AG08396 (cell line): ENCODE measurements at regions not wholly inside any gene's neighbourhood (a gene's known extent, or its start where the extent isn't known, plus 50 kb on each side); places are given as distances from the start of the nearest gene placed in this dataset.
A peak's percentile ranks its signal among the peaks of the same experiment; 100 is the strongest.

Experiments
- DNase-seq: peaks from one replicate; pipeline ENCODE4 v3.0.0; 2012; ENCODE audit warnings: low spot score, mixed read lengths

DNA sequence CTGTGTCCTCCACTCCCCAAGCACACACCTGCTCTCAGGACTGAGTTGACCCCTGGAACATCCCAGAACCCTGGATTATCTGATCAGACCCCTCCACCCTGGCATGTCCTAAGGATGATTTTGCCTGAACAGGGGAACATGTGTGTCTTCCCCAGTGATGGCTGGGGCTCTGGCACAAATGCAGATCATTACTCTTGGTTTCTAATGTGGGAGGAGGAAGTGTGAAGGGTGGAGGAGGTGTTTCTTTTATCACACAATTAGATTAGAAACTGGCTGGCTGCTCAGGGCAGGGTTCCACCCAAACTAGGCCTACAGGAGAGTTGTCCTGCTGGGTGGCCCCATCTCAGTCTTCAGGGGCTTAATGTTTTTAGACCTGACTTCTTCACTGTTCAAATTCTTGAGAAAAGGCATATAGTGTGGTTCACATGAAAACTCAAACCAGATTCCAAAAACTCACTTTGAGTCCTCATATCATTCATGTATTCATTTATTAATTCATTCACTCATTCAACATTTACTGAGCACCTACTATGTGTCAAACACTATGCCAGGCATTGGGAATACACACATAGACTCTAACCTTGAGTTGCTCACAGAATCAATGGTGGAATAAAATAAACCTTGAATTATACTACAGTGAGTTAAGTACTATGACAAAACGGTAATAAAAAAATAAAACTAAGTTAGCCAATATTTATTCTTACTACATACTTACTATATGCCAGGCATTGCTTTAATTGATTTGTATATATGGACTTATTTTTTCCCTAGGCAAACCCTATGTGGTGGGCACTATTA is 221.8 kb upstream of the JUN start:
- no peak for DNase-seq

DNA sequence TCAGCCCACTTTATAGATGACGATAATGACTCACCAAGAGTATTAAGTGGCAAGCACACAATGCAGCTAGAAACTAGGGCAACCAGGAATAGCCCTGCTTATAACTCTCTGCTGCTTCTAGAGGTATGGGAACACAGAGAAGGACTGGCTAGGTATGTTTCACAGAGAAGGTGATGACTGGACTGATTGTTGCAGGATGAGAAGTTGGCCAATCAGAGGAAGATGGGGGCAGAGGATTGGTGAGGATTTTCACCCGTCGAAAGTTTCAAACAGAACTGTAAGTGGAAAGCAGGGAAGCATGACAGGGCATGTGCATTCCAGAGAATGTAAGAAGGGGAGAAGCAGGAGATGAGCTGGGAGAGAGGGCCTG is 222.4 kb upstream of the JUN start:
- DNase-seq = no peak

DNA sequence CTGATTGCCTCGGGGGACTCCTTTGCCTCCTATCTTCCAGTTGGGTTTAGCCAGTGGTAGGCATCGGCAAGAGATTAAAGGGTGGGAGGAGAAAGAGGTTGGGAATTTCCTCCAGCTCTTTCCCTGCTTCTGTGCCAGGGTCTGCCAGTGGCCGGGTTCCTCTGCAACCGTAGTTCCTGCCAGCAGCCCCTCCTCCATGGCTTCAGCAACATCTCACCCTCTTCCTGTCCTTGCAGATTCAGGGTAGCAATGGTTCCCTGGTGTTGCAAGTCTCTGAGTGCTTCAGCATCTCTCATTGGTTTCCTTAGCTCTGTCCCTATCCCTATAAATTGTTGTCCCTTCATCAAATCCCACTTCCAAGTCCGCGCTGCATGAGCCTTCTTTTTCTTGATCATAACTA is 223.1 kb upstream of the JUN start:
- DNase-seq = no peak

DNA sequence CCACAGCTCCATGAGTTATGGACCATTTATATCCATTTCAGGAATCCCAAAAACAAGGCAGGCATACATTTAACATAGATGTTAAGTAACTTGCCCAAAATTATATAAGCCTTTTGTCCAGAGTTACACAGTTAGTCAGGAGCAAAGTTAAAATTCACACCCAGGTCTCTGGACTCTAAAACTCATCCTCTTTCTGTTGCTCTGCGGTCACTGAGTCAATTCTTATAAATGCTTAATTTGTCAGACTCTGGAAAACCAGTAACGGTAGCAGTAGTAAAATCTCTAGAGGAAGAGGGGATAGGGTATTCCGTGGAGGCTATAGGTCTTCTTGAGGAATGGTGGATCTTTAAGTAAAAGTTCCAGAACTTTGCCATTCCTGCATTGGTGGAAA is 223.6 kb upstream of the JUN start:
- DNase-seq = no peak

DNA sequence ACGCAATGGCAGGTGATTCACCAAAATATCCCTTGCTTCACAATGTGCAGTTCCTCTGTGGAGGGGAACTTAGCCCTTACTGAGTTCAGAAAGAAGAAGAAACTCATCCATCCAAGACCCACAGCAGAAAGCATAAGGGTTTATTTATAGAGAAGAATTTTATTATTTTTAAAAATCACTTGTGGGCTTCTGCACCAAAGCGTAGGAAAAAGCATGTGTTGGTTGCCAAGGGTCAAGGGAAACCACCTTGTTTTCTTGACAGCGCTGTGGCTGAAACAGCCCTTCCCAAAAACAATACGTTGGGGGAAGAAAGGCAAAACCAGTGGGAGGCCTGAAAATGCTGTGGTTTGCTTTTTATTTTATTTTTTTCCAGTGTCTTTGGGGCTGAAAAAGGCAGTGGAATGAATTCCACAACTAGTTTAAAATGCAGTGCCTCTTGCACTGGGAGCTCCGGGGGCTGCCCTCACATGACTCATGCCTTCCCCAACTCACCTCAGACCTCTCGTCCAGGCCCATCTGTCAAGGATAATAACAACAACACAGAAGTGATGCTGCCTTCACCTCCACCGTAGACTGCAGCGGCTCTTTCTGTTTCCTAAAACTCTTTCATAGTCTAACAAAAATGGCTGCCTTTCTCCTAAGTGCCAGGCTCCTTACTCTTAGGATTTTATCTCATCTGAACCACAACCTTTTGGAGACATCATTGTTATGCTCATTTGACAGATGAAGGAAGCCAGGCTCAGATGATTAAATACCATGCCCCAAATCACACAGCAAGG is 224.2 kb upstream of the JUN start:
- no peak for DNase-seq

DNA sequence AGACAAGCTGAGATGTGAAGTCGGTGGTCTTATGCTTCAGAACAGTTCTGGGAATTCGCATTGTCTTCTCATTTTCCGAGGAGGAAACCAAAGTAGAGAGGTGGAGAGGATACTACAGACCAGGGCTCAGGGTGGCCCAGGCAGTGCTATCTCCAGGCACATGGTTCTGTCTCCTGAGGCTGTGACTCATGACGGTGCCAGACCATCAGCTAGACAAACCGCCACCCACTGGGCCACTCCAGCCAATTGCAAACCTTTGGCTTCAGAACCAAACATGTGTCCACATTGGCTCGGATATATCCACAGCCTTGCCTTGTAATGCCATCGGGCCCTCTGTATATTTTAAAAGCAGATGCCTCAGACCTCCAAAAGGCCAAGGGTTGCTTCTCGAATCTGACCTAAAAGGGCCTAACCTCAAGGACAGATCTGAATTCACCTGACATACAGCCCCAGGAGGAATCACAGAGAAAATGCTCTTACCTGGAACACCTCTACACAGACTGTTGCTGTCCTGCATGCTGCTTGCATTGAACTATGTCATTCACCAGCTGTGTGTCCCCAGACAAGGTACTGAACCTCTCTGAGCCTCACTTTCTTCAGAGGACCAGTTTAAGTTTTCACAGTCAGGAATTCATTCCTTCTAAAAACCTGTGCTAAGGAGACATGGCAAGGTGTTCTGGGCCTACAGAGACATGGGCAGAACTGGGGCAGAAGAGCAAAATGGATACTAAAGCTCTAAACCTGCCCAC is 224.9 kb upstream of the JUN start:
- peak; percentile 18 for DNase-seq

DNA sequence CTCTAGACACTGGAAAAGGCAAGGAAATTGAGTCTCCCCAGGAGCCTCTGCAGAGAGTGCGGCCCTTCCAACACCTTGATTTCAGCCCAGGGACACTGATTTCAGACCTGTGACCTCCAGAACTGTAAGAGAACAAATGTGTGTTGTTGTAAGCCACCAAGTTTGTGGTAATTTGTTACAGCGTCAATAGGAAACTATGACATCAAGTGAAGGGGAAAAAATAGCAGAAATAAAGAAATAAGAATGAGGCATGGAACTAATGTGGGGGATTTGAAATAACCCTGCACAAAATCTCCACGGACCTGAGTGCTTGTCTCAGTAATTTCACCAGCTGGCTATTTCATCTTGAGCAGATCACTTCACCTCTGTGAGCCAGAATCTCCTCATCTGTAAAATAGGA is 227.8 kb upstream of the JUN start:
- DNase-seq = no peak

DNA sequence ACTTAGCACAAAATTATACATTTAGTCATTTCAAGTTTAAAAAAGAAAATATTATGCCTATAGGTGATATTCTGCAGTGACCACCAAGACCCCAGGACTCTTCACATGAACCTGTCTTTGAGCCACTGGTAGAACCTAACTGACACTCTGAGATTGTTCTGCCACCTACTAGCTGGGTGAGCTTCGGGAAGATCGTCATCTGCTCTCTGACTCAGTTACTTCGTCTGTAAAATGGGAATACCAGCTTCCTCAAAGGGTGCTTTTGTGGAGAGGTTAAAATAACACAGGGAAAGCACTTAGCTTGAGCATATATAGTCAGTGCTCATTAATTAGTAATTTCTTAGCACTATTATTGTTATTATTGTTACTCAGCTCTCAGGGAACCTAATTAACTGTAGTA is 228.5 kb upstream of the JUN start:
- no peak for DNase-seq

DNA sequence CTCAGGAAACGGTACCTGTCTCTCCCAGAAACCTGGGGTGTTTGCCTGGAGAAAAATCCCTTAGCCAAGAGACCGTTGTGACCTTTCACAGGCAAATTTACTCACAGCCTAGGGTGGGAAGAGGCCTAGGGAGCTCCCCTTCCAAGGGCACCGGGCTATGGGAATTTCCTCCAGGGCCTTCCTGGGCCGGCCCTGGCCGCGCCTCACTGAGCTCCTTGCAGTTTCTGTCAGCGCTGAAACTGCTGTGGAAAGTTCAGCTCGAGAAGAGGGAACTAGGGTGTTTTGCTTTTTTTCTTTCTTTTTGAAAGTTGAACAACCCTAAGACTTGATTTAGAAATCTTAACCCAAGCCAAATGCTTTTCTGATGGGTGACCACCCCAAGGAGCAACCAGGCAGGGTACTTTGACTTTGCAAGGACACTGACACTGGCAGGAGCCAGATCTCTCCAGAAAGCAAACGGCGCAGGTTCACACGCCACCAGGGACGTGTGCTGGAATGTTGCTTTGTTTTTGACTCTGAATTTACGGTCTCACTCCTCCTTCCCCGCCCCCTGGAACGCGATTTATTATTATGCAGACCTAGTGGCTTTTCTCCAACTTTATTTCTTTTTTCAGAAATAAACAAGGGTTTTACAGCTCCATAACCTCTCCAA is 229.6 kb upstream of the JUN start:
- peak; percentile 62 for DNase-seq

DNA sequence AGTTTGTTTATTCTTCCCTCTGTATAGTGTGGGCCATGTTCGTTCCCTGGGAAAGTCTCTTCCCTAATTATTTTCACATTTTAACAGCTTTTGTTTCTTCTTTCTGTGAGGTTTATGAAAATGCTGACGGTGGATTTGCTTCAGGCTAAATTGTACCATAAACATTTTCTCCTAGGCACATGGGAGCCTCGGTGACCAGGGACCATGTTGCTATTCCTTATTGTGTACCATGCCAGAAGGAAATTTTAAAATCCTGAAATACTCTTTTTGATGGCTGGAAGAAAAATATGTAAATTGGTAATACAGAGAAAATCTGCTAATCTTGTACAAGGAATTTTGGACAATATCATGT is 230.1 kb upstream of the JUN start:
- DNase-seq = no peak

DNA sequence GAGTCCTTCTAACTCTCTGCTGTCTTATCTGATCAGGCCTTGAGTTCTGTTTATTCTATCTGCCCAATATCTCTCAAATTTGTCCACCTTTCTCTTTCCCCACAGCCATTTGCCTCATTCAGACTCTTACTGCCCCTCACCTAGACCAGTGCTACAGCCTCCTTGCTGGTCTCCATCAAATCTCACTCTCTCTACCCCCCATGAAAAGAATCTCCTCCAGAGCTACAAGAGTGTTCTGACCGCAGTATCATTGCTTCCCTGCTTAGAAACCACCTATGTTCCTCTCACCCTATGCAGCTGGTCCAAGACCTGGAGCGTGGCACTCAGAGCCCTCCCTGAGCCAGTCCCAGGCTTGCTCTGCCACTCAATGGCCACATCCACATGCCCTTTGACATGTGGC is 231.0 kb upstream of the JUN start:
- no peak for DNase-seq

DNA sequence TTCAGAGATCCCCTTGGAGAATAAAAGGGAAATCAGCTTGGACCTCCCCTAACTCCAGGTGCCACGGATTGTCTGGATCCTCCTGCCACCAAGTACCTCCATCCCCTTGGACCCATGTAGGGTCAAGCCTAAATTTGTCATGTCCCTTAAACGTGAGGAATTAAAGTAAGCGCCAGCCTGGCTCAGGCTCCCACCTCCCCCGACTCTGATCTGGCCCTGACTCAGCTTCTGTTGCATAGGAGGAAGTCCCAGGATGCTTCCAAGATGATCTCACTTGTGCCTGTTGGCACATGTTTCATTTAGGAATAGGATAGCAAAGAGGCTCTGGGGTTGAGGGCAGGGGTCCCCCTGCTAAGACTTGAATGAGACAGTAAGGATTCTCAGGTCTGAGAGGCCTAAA is 231.9 kb upstream of the JUN start:
- DNase-seq = peak; percentile 62

DNA sequence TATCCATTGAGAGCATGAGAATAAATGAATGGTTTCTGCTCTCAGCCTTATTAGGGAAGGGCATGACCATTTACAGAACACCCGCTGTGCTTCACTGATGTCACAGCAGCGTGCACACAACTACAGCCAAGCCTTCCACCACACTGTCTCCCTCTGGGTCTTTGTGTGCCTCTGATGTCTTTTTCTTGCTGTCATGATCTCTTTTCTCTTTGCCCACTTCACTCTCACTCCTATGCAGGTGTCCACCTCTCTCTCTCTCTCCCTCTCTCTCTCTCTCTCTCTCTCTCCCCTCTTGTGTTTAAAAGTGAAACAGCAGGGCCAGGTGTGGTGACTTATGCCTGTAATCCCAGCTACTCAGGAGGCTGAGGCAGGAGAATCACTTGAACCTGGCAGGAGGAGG is 232.5 kb upstream of the JUN start:
- DNase-seq = no peak

DNA sequence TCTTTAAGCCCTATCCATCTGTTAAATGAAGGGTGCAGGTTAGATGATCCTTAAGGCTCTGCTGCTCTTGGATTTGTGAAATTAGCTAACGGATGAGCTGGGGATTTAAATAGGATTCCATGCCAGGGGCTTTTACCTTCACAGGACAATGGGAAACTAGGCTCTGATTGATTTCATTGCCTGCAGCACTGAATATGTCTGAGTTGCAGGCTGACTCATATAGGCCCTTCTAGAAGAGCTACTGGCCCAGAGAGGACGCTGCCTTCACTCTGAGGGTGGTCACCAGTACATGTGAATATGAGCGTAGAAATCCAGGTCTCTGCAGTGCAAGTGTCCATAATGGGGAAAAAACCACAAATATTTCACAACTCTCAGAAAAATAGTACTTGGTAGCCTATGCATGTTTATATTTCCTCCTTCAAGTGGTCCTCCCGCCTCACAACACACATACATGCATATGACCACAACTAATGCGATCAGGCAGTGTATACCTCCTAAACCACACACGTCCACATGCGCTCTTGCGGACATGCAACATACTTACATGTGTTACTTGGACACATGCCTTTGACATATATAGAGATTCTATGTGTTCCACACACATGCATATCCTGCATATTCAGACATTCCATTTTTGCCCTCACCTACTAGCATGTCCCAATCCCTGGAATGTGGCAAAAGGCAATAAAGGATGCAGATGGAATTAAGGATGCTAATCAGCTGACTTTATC is 233.8 kb upstream of the JUN start:
- DNase-seq = no peak

DNA sequence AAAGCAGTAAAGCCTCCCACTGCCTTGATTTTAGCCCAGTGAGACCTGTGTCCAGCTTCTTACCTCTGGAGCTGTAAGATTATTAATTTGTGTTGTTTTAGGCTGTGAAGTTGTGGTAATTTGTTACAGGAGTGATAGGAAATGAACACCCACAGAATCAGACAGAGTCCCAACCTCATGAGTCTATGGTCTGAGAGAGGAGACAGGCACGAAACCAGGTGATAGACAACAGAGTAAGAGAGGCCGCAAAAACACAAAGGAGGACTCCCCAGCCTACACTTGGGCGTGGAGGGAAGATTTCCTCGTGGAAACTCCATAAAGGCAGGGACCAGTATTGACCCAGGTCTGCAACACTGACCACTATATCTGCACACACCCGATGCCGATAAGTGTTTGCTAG is 234.6 kb upstream of the JUN start:
- DNase-seq = no peak

DNA sequence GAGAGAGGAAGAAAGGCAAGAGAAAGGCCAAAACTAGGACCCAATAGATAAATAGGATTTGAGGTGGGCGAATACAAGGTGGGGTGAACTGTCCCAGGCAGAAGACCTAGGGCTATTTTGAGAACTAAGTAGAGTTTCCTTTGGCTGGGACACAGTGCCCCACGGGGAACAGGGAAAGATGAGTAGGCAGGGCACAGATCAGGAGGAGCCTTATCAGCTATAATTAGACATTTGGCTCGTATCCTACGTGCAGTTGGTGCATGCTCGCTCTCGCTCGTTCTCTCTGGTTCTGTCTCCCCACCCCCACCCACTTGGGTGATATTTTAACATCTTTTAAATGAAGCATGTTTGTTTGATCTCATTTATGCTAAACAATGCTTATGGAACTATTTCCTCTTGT is 235.0 kb upstream of the JUN start:
- no peak for DNase-seq

DNA sequence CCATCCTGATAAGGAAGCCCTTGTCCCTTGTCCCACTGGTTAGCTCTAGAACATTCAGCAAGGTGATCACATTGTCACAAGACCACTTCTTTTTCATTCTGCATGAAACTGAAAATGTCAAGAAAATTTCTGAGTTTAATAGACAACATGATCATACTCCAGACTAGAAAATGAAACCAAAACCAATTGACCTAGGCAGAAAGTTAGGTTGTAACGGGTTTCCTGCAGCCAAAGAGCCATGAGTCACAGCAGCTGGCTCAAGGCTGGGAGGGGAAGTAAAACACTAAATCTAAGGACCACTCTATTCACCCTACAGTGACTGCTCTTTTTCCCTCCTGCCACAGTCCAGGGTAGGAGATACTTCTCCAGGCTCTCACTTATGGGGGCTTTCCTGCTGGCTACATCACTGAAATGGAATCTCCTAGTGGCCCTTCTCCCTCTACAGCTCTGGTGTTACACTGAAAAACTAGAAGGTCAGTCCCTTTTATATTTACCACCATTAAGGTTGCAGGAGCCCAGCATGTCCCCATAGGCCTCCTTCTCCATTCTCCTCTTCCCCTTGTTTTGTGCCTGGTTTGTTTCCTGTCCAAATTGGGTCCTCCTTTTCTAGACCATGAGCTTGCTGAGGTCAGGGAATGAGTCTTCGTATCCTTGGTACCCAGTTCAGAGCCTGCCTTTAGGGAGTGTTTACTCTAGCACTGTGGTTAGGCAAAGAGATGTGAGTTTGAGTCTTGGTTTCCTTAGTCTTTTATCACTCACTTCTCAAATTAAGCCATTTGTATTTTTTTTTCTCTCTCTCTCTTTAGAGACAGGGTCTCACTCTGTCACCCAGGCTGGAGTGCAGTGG is 236.5 kb upstream of the JUN start:
- peak; percentile 73 for DNase-seq

DNA sequence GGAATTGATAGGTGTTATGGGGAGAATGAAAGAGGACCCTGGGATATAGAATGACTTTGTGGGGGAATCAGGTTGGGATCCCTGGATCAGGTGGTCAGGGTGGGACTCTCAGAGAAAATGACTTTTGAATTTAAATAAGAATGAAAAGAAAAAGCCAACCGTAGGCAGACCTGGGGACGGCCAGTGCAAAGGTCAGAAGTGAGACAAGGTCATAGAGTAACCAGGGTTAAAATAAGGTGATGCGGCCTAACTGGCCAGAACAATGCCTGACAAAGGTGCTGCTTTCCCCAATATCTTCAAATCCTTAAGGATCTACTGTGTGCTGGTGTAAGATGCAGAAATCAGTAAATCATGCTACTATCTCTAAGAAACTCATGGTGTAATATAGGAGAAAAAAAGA is 238.4 kb upstream of the JUN start:
- no peak for DNase-seq

DNA sequence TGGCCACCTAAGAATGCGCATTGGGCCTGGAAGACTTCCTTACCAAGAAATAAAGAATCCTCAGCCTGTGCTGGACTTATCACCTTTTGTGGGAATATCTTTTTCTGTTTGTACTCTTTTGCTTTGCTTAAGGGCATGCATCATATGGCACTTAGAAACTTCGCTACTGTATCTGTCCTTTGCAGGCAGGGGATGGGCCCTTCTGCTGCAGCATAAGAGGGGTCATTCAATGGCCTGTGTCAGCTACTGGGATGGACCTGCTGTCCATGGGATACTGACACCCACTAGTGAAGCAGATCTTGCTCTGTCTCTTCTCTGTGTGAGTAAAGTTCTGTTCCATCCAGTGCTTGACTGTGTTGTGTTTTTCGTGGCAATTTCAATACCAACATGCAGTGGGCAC is 239.0 kb upstream of the JUN start:
- no peak for DNase-seq

DNA sequence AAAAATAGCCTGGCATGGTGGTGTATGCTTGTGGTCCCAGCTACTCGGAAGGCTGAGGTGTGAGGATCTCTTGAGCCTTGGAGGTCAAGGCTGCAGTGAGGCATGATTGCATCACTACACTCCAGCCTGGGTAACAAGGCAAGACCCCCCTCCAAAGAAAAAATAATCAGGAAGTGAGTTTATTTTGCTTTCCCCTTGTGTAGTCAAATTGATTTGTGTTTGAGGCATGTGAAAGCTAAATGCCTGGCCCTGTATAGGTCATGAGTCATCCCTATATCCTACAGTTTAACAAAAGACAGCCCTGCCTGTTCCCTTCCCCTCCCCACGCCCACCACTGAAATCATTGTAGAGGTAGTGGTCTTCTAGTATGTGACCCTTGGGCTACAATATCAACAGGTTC is 241.4 kb upstream of the JUN start:
- DNase-seq = no peak

DNA sequence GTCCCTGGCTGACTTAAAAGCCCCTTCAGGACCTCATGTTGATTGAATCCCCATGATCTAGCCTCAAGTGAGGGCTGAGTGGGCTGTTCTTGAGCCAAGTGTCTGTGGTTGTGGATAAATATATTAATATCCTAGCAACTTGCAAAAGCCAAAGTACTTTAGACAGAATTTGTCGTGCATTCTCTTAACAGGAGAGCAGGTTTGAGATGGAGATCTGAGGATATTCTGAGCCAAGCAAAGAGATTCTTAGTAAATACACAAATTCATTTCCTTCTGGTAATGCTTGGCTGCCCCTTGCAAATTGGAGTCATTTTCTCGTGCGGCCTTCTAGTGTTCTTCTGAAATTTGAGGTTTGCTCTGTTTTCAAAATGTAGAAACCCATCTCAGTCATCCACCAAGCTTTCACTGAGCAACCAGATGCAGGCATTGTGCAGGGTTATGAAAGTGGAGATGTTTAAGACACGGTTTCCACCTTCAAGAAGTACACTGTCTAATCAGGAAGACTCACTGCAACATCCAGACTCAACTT is 242.1 kb upstream of the JUN start:
- DNase-seq = no peak
